GM10266 (cell line): ENCODE measurements at regions not wholly inside any gene's neighbourhood (a gene's known extent, or its start where the extent isn't known, plus 50 kb on each side); places are given as distances from the start of the nearest gene placed in this dataset.
"Not testable (repeated sequence)": the region's sequence is repeated elsewhere in the genome, so short reads cannot be mapped to it uniquely, and the experiment has no call there.

Experiments
- DNase-seq: peaks from one replicate; pipeline ENCODE4 v3.0.0; 2012; ENCODE audit errors: extremely low spot score
- CTCF ChIP-seq: IDR thresholded peaks from 2 replicates; pipeline ENCODE4 v1.5.1; 2012; ENCODE audit warnings: mild to moderate bottlenecking, low read depth; ENCODE audit not compliant: control insufficient read depth, insufficient read depth; ENCODE audit errors: missing control alignments

GRCh38 chr5:28305891-28306290 is 1267.5 kb upstream of the CDH9 start:
- no peak for TF ChIP-seq CTCF
- no peak for DNase-seq

- DNase-seq: no peak
- no peak for TF ChIP-seq CTCF
Measured at GRCh38 chr5:28301712-28302111, 1263.3 kb upstream of the CDH9 start.

- no peak for TF ChIP-seq CTCF
- DNase-seq: no peak
Measured at GRCh38 chr5:28296254-28297013, 1258.0 kb upstream of the CDH9 start.

- DNase-seq: not testable (repeated sequence)
Measured at GRCh38 chr5:28287021-28287420, 1248.6 kb upstream of the CDH9 start.

GRCh38 chr5:28286566-28286965 is 1248.2 kb upstream of the CDH9 start:
- DNase-seq: no peak
- no peak for TF ChIP-seq CTCF

GRCh38 chr5:28284788-28285187 is 1246.4 kb upstream of the CDH9 start:
- DNase-seq: no peak
- TF ChIP-seq CTCF: no peak

GRCh38 chr5:28281351-28281750 is 1243.0 kb upstream of the CDH9 start:
- DNase-seq: no peak
- no peak for TF ChIP-seq CTCF

GRCh38 chr5:28275931-28276330 is 1237.5 kb upstream of the CDH9 start:
- no peak for DNase-seq
- TF ChIP-seq CTCF: no peak
